Endothelial cell of umbilical vein (primary cell): ENCODE measurements at regions not wholly inside any gene's neighbourhood (a gene's known extent, or its start where the extent isn't known, plus 50 kb on each side); places are given as distances from the start of the nearest gene placed in this dataset.

Experiments
- CTCF ChIP-seq, 2 donors: IDR thresholded peaks; 1 replicate in 1 of 2; 2 replicates in 1 of 2; pipeline ENCODE4 v1.5.1; 2011; ENCODE audit warnings: low read length in 2 of 2, mild to moderate bottlenecking in 2 of 2, moderate library complexity in 2 of 2, control low read depth in 1 of 2, inconsistent platforms in 1 of 2, low read depth in 1 of 2; ENCODE audit not compliant: insufficient read depth in 1 of 2; ENCODE audit errors: extremely low read depth in 1 of 2
- EZH2 ChIP-seq: IDR thresholded peaks from 2 replicates; pipeline ENCODE4 v1.6.1; 2012; ENCODE audit warnings: borderline replicate concordance, low read depth, mild to moderate bottlenecking, moderate library complexity, low read length, inconsistent platforms; ENCODE audit not compliant: severe bottlenecking
- JUN ChIP-seq: IDR thresholded peaks from 2 replicates; pipeline ENCODE4 v1.6.1; 2011; ENCODE audit warnings: borderline replicate concordance, low read depth; ENCODE audit not compliant: insufficient read length, insufficient read depth
- MAX ChIP-seq: IDR thresholded peaks from 2 replicates; pipeline ENCODE4 v1.6.1; 2011; ENCODE audit not compliant: insufficient read depth, insufficient read length
- MYC ChIP-seq: IDR thresholded peaks from one replicate; pipeline ENCODE4 v1.6.1; 2011; ENCODE audit warnings: mild to moderate bottlenecking, low read depth, low read length
- POLR2A ChIP-seq: IDR thresholded peaks from 2 replicates; pipeline ENCODE4 v1.6.1; 2012; ENCODE audit warnings: low read depth, mild to moderate bottlenecking, control low read depth, low read length
- POLR2AphosphoS5 ChIP-seq: IDR thresholded peaks from 2 replicates; pipeline ENCODE4 v1.6.1; 2012; ENCODE audit warnings: low read depth, mild to moderate bottlenecking, control low read depth, low read length, moderate library complexity; ENCODE audit not compliant: insufficient read depth

GRCh38 chr1:239898062-239898730 lies 193.5 kb upstream of the FMN2 start:
- no peak for TF ChIP-seq POLR2A
- no peak for TF ChIP-seq EZH2
- TF ChIP-seq CTCF (IDR thresholded peaks at IDR 0.05; ENCODE audit: extremely low read depth in 1 of 2, insufficient read depth in 1 of 2, low read depth in 1 of 2, low read length in 2 of 2): peak; percentile 72 to 82
- TF ChIP-seq MYC: no peak
- TF ChIP-seq POLR2AphosphoS5: no peak
- TF ChIP-seq JUN: no peak
- TF ChIP-seq MAX: no peak
